Lower lobe of right lung (tissue), 2 donors: ENCODE measurements at regions not wholly inside any gene's neighbourhood (a gene's known extent, or its start where the extent isn't known, plus 50 kb on each side); places are given as distances from the start of the nearest gene placed in this dataset.

Experiments
- ATAC-seq, 2 donors: fragments of 200-7000 bp; cut with Tn5 transposase; one replicate each; pipeline ENCODE4 v1.9.1; 2020 to 2022; ENCODE audit warnings: mild to moderate bottlenecking in 2 of 2, moderate library complexity in 2 of 2
- DNase-seq: peaks from one replicate; pipeline ENCODE4 v3.0.0-alpha.2; 2020
- H3K27ac ChIP-seq: fragments of 200-600 bp; one replicate; pipeline ENCODE4 v1.8.0; 2022
- H3K27me3 ChIP-seq: fragments of 200-600 bp; one replicate; pipeline ENCODE4 v1.8.0; 2022; ENCODE audit warnings: low read depth
- H3K36me3 ChIP-seq: fragments of 200-600 bp; one replicate; pipeline ENCODE4 v1.8.0; 2022; ENCODE audit warnings: mild to moderate bottlenecking
- H3K4me1 ChIP-seq: fragments of 200-600 bp; one replicate; pipeline ENCODE4 v1.8.0; 2022
- H3K4me3 ChIP-seq: fragments of 200-600 bp; one replicate; pipeline ENCODE4 v1.8.0; 2022; ENCODE audit warnings: mild to moderate bottlenecking
- H3K9me3 ChIP-seq: fragments of 200-600 bp; one replicate; pipeline ENCODE4 v1.8.0; 2022
- intact Hi-C: fragments of 100-400 bp; cut with DNase I; formaldehyde crosslinking; loops from one replicate; pipeline ENCODE4 v1.11.0; 2022
- TF ChIP-seq, protein P1 (sequence below): fragments of 200-600 bp; IDR thresholded peaks from one replicate; pipeline ENCODE4 v1.8.0; 2022; ENCODE audit warnings: antibody characterized with exemption, mild to moderate bottlenecking
- donor health status: DM: no; HTN: yes; CAD: no; lungs with severe emphysema.

DNA sequence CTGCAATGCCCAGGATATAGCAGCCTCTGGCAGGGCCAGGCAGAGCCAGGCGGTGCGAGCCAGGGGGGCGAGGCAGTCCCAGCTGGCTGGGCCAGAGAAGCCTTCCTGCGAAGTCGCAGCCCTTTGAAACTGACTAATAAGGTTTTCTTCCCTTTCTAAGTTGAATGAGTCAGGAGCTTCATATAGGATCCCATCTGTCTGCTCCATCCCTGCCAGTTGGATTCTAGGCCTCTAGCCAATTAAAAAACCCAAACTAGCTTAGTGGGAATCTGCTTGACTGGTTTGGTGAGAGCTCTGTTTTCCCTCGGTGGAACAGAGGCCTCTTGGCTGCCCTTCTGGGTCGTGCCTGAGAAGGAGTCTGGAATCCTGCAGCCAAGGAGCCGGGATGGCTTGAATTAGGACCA, 70.1 kb upstream of the RAPGEF1 start:
- no peak overlapping the region for H3K4me3 ChIP-seq
- H3K9me3 ChIP-seq = no peaks in the 10 kb centered on the region
- H3K27ac ChIP-seq = no peak overlapping the region
- ATAC-seq (no peak), DNase-seq (no peak)
- intact Hi-C loops = no loop called here
- peaks cover 55% of the 10 kb centered on the region for H3K27me3 ChIP-seq
- no peaks in the 10 kb centered on the region for H3K36me3 ChIP-seq
- no peaks in the 10 kb centered on the region for H3K4me1 ChIP-seq
- TF ChIP-seq, protein P1, sequence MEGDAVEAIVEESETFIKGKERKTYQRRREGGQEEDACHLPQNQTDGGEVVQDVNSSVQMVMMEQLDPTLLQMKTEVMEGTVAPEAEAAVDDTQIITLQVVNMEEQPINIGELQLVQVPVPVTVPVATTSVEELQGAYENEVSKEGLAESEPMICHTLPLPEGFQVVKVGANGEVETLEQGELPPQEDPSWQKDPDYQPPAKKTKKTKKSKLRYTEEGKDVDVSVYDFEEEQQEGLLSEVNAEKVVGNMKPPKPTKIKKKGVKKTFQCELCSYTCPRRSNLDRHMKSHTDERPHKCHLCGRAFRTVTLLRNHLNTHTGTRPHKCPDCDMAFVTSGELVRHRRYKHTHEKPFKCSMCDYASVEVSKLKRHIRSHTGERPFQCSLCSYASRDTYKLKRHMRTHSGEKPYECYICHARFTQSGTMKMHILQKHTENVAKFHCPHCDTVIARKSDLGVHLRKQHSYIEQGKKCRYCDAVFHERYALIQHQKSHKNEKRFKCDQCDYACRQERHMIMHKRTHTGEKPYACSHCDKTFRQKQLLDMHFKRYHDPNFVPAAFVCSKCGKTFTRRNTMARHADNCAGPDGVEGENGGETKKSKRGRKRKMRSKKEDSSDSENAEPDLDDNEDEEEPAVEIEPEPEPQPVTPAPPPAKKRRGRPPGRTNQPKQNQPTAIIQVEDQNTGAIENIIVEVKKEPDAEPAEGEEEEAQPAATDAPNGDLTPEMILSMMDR = no peak

DNA sequence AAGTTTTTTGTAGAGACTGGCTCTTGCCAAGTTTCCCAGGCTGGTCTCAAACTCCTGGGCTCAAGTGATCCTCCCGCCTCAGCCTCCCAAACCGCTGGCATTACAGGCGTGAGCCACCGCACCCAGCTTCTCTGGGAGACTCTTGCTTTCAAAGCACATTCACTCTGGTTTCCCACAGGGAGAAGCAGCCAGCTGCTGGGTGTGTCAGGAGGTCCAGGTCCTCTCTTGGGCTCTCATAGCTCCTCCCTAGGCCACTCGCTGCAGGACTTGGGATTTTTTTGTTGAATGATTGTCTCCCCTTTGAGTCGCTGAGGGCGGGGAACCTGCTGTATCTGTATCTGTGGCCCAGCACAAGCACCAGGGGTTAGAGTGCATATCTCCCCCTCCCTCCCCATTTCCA, 68.4 kb upstream of the RAPGEF1 start:
- TF ChIP-seq, protein P1 = no peak
- no peaks in the 10 kb centered on the region for H3K36me3 ChIP-seq
- H3K9me3 ChIP-seq = no peaks in the 10 kb centered on the region
- DNase-seq (no peak), ATAC-seq (no peak)
- no peak overlapping the region for H3K27ac ChIP-seq
- H3K27me3 ChIP-seq = peaks cover 42% of the 10 kb centered on the region
- intact Hi-C loops = no loop called here
- H3K4me1 ChIP-seq = no peaks in the 10 kb centered on the region
- H3K4me3 ChIP-seq = no peak overlapping the region

DNA sequence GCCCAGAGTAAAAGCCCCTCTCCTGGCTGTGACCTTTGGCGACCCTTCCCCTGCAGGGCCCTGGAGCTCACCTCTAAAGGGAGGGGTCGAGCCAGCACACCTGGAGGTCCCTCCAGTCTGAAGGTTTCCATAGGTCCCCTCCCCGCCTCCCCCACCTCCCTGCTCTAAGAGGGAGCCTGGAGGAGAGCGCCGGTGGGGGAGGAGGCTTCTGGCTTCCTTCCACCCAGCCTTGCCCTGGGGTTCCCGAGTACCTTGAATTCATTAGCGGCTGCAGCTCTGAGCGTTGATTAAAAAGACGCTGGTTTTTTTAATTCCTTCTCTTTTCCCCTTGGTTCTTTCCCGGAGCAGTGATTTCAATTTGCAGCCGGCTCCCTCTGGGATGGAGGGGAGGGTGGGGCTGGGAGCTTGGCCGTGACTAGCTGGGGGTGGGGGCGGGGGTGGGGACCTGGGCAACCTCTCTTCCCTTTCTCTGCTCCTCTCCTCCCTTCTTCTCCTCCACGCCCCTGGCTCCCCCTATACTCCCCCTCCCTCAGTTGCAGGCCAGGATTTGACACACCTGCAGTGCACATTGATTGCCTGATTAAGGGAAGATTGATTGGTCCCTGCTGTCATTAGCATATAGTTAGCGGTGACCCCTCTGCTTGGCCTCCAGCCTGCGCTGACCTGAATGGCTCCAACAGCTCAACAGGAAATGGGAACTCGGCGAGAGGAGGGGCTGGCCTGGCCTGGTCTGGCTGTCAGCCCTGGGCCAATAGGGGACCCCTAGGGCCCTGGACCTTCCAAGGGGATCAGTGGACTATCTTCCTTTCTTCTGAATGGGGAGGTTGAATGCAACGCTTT, 67.5 kb upstream of the RAPGEF1 start:
- ATAC-seq = no peak

DNA sequence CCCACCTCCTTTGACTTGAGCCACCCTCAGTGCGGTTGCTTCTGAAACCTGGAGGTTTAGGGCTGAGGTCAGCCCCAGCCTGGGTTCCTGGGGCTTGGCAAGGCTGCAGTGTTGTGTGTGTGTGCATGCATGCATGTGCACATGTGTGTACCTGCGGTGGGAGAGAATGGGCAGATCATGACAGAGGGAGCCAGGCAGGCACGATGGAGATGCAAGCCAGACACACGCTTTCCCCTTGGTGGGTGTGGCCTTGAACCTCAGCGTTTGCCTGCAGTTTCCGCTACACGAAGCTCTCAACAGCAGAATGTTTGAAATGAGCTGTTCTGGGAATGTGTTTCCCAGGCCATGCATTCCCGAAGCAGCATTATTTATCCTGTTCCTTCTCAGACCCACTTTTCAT, 65.9 kb upstream of the RAPGEF1 start:
- intact Hi-C loops = no loop called here
- Histone ChIP-seq H3K9me3 (no peaks in the 10 kb centered on the region), H3K36me3 (no peaks in the 10 kb centered on the region), H3K4me1 (no peaks in the 10 kb centered on the region), H3K27ac (no peak overlapping the region), H3K27me3 (peaks cover 23% of the 10 kb centered on the region), H3K4me3 (no peak overlapping the region)
- no peak for ATAC-seq
- no peak for DNase-seq
- TF ChIP-seq, protein P1 = no peak

More for the DNA sequence above, 67.5 kb upstream of the RAPGEF1 start:
- peaks cover 33% of the 10 kb centered on the region for H3K27me3 ChIP-seq
- no peak overlapping the region for H3K4me3 ChIP-seq
- no peaks in the 10 kb centered on the region for H3K36me3 ChIP-seq
- no peaks in the 10 kb centered on the region for H3K9me3 ChIP-seq
- intact Hi-C loops = no loop called here
- DNase-seq = no peak
- TF ChIP-seq, protein P1 = no peak
- no peaks in the 10 kb centered on the region for H3K4me1 ChIP-seq
- H3K27ac ChIP-seq = no peak overlapping the region

DNA sequence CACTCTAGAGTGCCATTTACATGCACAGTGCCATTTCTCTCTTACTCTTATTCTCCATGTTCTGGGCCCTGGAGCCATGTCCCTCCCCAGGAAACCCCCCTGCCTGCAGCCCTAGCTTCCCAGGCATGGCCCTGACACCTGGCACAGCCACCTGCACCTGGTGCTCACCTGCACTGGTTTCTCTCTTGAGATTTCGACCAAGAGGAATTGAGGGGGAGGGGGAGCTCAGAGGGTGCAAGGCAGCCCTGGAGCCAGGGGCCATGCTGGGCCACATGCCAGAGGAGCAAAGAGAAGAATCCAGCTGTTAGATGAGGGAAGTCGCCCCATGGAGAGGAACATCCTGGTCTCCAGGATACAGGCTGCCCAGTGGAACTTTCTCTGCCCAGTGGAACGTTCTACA, 65.0 kb upstream of the RAPGEF1 start:
- ATAC-seq (no peak), DNase-seq (no peak)
- intact Hi-C loops = no loop called here
- Histone ChIP-seq H3K27me3 (peaks cover 22% of the 10 kb centered on the region), H3K4me3 (no peak overlapping the region), H3K9me3 (no peaks in the 10 kb centered on the region), H3K36me3 (no peaks in the 10 kb centered on the region), H3K4me1 (no peaks in the 10 kb centered on the region), H3K27ac (no peak overlapping the region)
- TF ChIP-seq, protein P1 = no peak
